GM03348 (cell line): ENCODE measurements at regions not wholly inside any gene's neighbourhood (a gene's known extent, or its start where the extent isn't known, plus 50 kb on each side); places are given as distances from the start of the nearest gene placed in this dataset.
"Not testable (repeated sequence)": the region's sequence is repeated elsewhere in the genome, so short reads cannot be mapped to it uniquely, and the experiment has no call there.

Source experiments
- DNase-seq: peaks from one replicate; pipeline ENCODE4 v3.0.0; 2012; ENCODE audit warnings: low spot score

DNA sequence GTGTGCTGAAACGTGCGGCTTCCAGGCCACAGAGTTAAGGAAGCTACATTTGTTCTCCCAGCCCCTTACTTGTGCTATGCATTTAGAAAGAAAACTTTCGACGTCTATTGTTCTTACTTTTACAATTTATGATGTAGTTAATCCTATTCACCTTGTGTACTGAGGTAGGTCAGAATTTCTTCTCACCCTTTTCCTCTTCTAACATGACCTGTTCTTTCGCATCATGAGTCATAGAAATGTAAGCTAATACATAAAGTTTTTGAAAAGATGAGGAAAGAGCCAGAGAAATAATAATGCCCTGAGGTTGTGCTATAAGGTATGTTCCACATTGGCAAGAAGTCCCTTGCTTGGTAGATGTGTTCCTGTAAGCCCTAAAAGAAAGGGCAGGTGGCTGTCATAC lies 298.3 kb downstream of the TRIML1 start:
- no peak for DNase-seq

DNA sequence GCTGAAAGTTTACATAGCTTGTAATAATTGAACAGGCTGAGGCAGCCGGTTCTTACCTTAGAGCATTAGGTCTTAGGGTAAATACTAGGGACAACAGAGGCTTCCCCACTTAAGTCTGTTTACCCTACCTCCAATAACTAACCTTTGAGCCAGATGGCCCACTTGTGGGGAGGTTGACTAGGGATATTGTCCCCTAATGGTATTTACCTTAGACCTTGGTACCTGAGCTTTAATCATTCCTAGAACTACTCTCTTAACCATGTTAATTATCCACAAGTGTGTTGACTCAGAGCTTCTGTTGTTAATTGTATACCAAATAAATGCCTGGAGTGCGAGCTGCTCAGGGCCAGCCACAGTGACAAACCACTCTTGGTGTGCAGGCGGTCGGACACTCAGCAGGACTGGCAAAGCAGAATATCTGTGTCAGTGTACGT lies 299.2 kb downstream of the TRIML1 start:
- DNase-seq = not testable (repeated sequence)

GRCh38 chr4:188439641-188440311 lies 300.5 kb downstream of the TRIML1 start:
- no peak for DNase-seq

GRCh38 chr4:188444500-188444899 lies 305.3 kb downstream of the TRIML1 start:
- DNase-seq = no peak

DNA sequence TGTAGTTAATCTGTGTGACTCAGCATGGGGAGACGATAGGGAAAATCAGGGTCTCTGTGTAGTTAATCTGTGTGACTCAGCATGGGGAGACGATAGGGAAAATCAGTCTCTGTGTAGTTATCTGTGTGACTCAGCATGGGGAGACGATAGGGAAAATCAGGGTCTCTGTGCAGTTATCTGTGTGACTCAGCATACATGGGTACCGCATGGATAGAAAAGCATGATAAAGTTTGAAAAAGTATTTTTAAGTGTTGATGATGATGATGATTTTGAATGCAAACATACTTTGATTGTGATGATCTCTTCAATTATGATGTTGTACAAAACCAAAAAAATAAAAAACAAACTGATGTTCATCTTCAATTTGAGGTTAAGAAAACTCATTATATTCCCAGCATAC lies 309.8 kb downstream of the TRIML1 start:
- not testable (repeated sequence) for DNase-seq

GRCh38 chr4:188450571-188450970 lies 311.3 kb downstream of the TRIML1 start:
- DNase-seq = no peak

- DNase-seq = no peak
Measured at GRCh38 chr4:188452097-188452496, 312.9 kb downstream of the TRIML1 start.

DNA sequence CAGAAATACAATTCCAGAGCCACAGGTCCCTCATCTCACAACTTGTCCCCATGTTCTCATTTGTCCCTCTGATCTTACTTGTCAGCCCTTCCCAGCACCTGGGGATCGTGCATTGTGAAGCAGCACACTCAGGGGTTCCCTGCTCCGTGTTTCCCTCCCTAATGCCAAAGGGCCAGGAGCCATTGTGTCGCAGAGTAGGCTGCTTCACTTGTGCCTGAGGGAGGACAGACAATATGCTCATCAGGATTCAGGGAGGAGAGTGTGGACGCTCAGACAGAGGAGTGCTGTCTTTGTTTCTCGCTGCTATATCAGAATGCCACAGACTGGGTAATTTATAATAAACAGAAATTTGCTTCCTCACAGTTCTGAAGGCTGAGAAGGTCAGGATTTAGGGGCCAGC lies 315.3 kb downstream of the TRIML1 start:
- DNase-seq = no peak

- DNase-seq = no peak
Measured at GRCh38 chr4:188455062-188455752, 316.0 kb downstream of the TRIML1 start.

GRCh38 chr4:188459381-188459780 lies 320.1 kb downstream of the TRIML1 start:
- no peak for DNase-seq

GRCh38 chr4:188463909-188464308 lies 324.7 kb downstream of the TRIML1 start:
- DNase-seq = no peak

- no peak for DNase-seq
Measured at GRCh38 chr4:188466001-188466400, 326.8 kb downstream of the TRIML1 start.

DNA sequence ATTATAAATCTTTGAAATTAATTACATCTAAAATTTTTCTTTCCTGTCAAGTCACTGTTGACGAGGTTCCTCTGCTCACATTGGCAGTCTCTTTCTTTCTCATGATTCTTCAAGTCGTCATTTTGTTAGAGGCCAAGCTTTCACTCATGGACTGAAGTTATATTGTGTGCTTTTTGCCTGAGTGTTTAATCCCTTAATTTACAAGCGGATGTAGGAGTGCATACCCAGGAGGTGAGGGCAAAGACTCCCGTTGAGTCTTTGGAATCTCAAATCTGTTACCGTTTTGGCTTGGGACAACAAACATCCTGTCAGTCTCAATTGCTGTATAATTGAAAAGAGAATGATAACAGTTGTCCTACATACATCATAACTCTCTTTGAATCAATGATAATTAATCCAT lies 345.0 kb downstream of the TRIML1 start:
- DNase-seq = no peak

DNA sequence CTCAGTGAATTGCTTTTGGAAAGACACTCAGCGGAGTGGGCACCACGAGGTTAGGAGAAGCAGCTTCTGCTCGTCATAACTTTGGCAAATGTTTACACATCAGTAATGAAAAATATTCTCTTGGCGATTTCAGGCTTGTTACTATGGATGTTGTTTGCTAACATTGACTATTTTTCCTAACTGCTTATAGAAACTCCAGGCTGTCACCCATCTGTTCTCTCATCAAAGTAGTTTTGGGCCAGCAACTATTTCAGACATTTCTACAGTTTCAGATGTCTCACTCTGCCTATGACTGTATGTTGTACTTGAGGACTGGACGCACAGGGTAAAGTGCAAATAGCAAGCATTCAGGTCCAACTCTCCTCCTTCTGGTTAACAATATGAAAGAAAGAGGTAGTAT lies 346.7 kb downstream of the TRIML1 start:
- DNase-seq = no peak

DNA sequence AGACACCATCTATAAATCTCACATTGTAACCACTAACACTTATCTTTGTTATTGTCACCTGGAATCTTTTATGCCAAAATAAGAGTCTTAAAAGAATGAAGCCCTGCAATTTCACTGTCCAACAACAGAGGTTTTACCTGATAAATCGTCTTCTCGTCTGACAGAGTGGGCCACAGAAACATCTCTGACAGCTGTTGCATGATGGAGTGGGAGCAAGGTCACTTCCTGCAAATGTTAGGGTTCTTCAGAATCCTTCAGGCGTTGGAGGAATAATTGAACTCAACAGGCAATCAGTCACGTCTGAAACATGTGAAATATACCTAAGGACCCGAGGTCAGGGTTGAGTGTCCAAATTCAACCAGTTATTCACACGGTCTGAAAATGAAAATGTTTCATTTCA lies 353.6 kb downstream of the TRIML1 start:
- DNase-seq = no peak

DNA sequence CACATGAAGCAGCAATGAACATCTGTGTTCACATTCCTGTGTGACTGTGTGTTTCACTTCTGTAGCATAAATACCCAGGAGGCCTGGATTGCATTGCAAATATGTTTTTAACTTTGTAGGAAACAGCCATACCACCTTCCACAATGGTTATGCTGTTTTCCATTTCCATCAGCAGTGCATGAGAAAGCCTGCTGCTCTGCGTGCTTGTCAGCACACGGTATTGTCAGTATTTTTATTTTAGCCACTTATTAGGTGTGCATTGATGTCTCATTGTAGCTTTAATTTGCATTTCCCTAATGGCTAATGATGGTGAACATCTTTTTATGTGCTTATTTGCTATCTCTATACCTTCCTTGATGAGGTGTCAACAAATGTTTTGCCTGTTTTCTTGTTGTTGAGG lies 355.9 kb downstream of the TRIML1 start:
- no peak for DNase-seq

DNA sequence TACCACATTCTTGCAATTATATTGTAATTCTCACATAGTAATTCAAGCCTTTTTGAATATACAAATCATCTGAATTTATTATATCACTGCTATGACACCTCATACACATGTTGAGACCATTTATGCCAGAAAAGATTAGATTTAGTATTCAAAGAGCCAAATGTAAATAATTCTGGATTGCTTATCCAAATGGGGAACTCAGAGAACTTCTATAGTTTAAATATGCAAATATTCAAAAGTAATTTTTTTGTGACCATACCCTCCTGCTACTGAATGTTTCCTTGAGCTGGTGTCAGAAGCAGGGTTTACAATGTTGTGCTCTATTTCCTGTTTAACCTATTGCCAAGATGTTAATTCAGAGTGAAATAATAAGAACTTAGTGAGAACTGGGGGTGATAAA lies 372.2 kb downstream of the TRIML1 start:
- no peak for DNase-seq

- no peak for DNase-seq
Measured at GRCh38 chr4:188532751-188533150, 393.5 kb downstream of the TRIML1 start.

- no peak for DNase-seq
Measured at GRCh38 chr4:188534297-188534696, 395.1 kb downstream of the TRIML1 start.

DNA sequence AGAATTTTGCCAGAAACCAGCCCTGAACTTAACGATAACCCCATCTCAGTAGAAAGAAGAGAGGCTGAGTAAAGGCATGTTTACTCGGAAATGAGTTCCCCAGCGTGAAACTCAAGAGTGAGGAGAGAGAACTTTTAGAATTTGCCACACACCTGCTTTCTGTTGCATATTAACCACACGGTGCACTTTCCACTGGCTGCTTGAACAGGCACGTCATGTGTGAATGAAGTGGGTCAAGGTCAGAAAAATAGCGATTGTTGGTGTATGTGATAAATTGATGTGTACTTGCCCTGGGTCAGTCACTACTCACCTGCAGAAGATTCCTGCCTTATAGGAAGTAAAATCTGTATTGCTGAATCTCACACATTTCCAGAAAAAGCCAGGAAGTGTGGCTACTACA lies 395.7 kb downstream of the TRIML1 start:
- no peak for DNase-seq

GRCh38 chr4:188536826-188537225 lies 397.6 kb downstream of the TRIML1 start:
- DNase-seq = no peak

- no peak for DNase-seq
Measured at GRCh38 chr4:188550296-188550695, 411.1 kb downstream of the TRIML1 start.

- no peak for DNase-seq
Measured at GRCh38 chr4:188551156-188551555, 411.9 kb downstream of the TRIML1 start.

- no peak for DNase-seq
Measured at GRCh38 chr4:188552741-188553275, 413.6 kb downstream of the TRIML1 start.
